Endodermal cell (in vitro differentiated cells): ENCODE measurements at regions not wholly inside any gene's neighbourhood (a gene's known extent, or its start where the extent isn't known, plus 50 kb on each side); places are given as distances from the start of the nearest gene placed in this dataset.
A peak's percentile ranks its signal among the peaks of the same experiment; 100 is the strongest.

Experiments
- DNase-seq: peaks from one replicate; pipeline ENCODE4 v3.0.0-alpha.2; 2017
- H3K27ac ChIP-seq: 2 replicates; pipeline ENCODE4 v1.5.1; 2013; ENCODE audit warnings: mild to moderate bottlenecking, low read depth, low read length, moderate library complexity
- H3K27me3 ChIP-seq: 2 replicates; pipeline ENCODE4 v1.6.1; 2013; ENCODE audit warnings: mild to moderate bottlenecking, low read length, moderate library complexity; ENCODE audit not compliant: insufficient read depth, control insufficient read depth, poor library complexity, severe bottlenecking
- H3K36me3 ChIP-seq: 2 replicates; pipeline ENCODE4 v1.7.0; 2013; ENCODE audit warnings: mild to moderate bottlenecking, low read length, moderate library complexity; ENCODE audit not compliant: control insufficient read depth, insufficient read depth
- H3K4me1 ChIP-seq: one replicate; pipeline ENCODE4 v1.7.0; 2013; ENCODE audit warnings: low read length; ENCODE audit not compliant: control insufficient read depth, insufficient read depth
- H3K4me3 ChIP-seq: 2 replicates; pipeline ENCODE4 v1.5.1; 2013; ENCODE audit warnings: mild to moderate bottlenecking, low read length, moderate library complexity
- H3K9ac ChIP-seq: 2 replicates; pipeline ENCODE4 v1.6.1; 2013; ENCODE audit warnings: mild to moderate bottlenecking, low read length, moderate library complexity; ENCODE audit not compliant: poor library complexity, severe bottlenecking; ENCODE audit errors: extremely low read depth
- H3K9me3 ChIP-seq: 2 replicates; pipeline ENCODE4 v1.6.1; 2013; ENCODE audit warnings: mild to moderate bottlenecking, low read length, moderate library complexity; ENCODE audit not compliant: control insufficient read depth
- H3K27ac Mint-ChIP-seq: 2 replicates; pipeline ENCODE4 v1.8.0; 2020; ENCODE audit warnings: mixed read lengths
- H3K27me3 Mint-ChIP-seq: 2 replicates; pipeline ENCODE4 v1.8.0; 2021; ENCODE audit warnings: mild to moderate bottlenecking, mixed read lengths; ENCODE audit not compliant: insufficient read depth
- H3K36me3 Mint-ChIP-seq: 2 replicates; pipeline ENCODE4 v1.8.0; 2020; ENCODE audit warnings: low read depth, mixed read lengths
- H3K4me1 Mint-ChIP-seq: 2 replicates; pipeline ENCODE4 v1.8.0; 2020; ENCODE audit warnings: mixed read lengths
- H3K4me3 Mint-ChIP-seq: 2 replicates; pipeline ENCODE4 v1.8.0; 2020; ENCODE audit warnings: mild to moderate bottlenecking, moderate library complexity, mixed read lengths
- H3K9me3 Mint-ChIP-seq: 2 replicates; pipeline ENCODE4 v1.8.0; 2020; ENCODE audit warnings: mild to moderate bottlenecking, mixed read lengths
- WGBS, 2 experiments: methylation state at CpG; one replicate each; pipeline versions ENCODE4 v1.1.5 to v1.1.7; 2013; ENCODE audit warnings: missing lambda C conversion rate in 2 of 2, mixed read lengths in 1 of 2; ENCODE audit not compliant: insufficient coverage in 1 of 2, insufficient read length in 1 of 2; 5-methylcytosine and 5-hydroxymethylcytosine counted together
- TF ChIP-seq, protein P1 (sequence below): fragments of 200-600 bp; sonication (generic); conservative IDR thresholded peaks from 2 replicates; pipeline ENCODE4 v1.5.0; 2021; ENCODE audit warnings: antibody characterized with exemption, mild to moderate bottlenecking

- Histone ChIP-seq H3K9ac (no peak overlapping the region), H3K27ac (no peak overlapping the region), H3K9me3 (no peaks in the 10 kb centered on the region), H3K4me3 (no peak overlapping the region), H3K4me1 (peaks cover 4% of the 10 kb centered on the region), H3K27me3 (no peaks in the 10 kb centered on the region), H3K36me3 (no peaks in the 10 kb centered on the region)
- H3K4me1 Mint-ChIP-seq = peaks cover 23% of the 10 kb centered on the region
- H3K27ac Mint-ChIP-seq = no peak overlapping the region
- no peaks in the 10 kb centered on the region for H3K27me3 Mint-ChIP-seq
- H3K36me3 Mint-ChIP-seq = peaks cover 4% of the 10 kb centered on the region
- H3K9me3 Mint-ChIP-seq = peaks cover 5% of the 10 kb centered on the region
- no peak for DNase-seq
- WGBS, 2 experiments = 0 to 45% methylated on average over 1 to 2 of the region's 2 CpGs
- TF ChIP-seq, protein P1, sequence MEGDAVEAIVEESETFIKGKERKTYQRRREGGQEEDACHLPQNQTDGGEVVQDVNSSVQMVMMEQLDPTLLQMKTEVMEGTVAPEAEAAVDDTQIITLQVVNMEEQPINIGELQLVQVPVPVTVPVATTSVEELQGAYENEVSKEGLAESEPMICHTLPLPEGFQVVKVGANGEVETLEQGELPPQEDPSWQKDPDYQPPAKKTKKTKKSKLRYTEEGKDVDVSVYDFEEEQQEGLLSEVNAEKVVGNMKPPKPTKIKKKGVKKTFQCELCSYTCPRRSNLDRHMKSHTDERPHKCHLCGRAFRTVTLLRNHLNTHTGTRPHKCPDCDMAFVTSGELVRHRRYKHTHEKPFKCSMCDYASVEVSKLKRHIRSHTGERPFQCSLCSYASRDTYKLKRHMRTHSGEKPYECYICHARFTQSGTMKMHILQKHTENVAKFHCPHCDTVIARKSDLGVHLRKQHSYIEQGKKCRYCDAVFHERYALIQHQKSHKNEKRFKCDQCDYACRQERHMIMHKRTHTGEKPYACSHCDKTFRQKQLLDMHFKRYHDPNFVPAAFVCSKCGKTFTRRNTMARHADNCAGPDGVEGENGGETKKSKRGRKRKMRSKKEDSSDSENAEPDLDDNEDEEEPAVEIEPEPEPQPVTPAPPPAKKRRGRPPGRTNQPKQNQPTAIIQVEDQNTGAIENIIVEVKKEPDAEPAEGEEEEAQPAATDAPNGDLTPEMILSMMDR = no peak
- no peak overlapping the region for H3K4me3 Mint-ChIP-seq
These were observed 710.4 kb upstream of the PABPC4L start for GRCh38 chr4:134911941-134912340.

- Histone ChIP-seq H3K27me3 (no peaks in the 10 kb centered on the region), H3K9ac (no peak overlapping the region), H3K36me3 (no peaks in the 10 kb centered on the region), H3K4me1 (peaks cover 4% of the 10 kb centered on the region), H3K4me3 (no peak overlapping the region), H3K9me3 (no peaks in the 10 kb centered on the region), H3K27ac (no peak overlapping the region)
- no CpG with 5 or more reads among the region's 2 CpGs for WGBS, 2 experiments
- TF ChIP-seq, protein P1 = peak; percentile 77
- Mint-ChIP-seq H3K9me3 (no peaks in the 10 kb centered on the region), H3K36me3 (no peaks in the 10 kb centered on the region), H3K4me1 (peaks cover 10% of the 10 kb centered on the region), H3K4me3 (no peak overlapping the region), H3K27me3 (no peaks in the 10 kb centered on the region), H3K27ac (no peak overlapping the region)
- DNase-seq = peak; percentile 67
These were observed 704.9 kb upstream of the PABPC4L start for GRCh38 chr4:134906404-134907023.

DNA sequence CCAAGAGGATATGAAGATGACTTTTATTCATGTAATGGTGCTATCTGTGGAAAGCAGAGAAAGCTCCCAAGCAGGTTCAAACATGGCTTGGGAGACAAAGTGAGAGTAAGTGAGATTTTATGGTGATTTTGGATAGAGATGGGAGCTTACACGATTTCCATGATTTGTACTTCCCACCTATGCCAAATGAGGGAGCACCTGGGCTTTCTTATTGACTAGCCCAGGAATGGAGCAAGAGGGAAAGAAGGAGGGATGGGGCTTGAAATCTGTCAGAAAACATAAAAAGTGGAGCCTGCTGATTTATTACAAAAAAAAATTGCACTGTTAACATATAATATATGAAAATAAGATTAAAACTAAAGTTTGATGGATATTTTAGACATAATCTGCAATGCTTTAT lies 703.5 kb upstream of the PABPC4L start:
- Mint-ChIP-seq H3K9me3 (peaks cover 3% of the 10 kb centered on the region), H3K27ac (no peak overlapping the region), H3K27me3 (no peaks in the 10 kb centered on the region), H3K4me3 (no peak overlapping the region), H3K36me3 (no peaks in the 10 kb centered on the region), H3K4me1 (peaks cover 7% of the 10 kb centered on the region)
- Histone ChIP-seq H3K36me3 (no peaks in the 10 kb centered on the region), H3K4me1 (peaks cover 4% of the 10 kb centered on the region), H3K9ac (no peak overlapping the region), H3K27me3 (no peaks in the 10 kb centered on the region), H3K27ac (no peak overlapping the region), H3K4me3 (no peak overlapping the region), H3K9me3 (no peaks in the 10 kb centered on the region)
- no peak for DNase-seq
- 95% methylated on average over 1 of the region's 1 CpG; no CpG with 5 or more reads in 1 of the 2 experiments for WGBS, 2 experiments
- TF ChIP-seq, protein P1 = peak; percentile 45
